HepG2 (cell line): ENCODE measurements at regions not wholly inside any gene's neighbourhood (a gene's known extent, or its start where the extent isn't known, plus 50 kb on each side); places are given as distances from the start of the nearest gene placed in this dataset.

ENCODE experiments used
- ATAC-seq: fragments of 200-7000 bp; cut with Tn5 transposase; 3 replicates; pipeline ENCODE4 v1.9.1; 2020; ENCODE audit warnings: mild to moderate bottlenecking, moderate library complexity
- BruUV-seq: library from RNA; stranded (reverse); fragments of 400-500 nt; replicated peaks from 2 replicates; lab custom pipeline; 2021; lab: Mats Ljungman, UMichigan
- CTCF ChIA-PET: fragments of 300-600 bp; formaldehyde crosslinking; extraction: SDS; loops from one replicate; lab custom pipeline; 2021; ENCODE audit warnings: low total read pairs, inconsistent platforms, low intra/inter-chr PET ratio; lab: Yijun Ruan, JAX
- POLR2A ChIA-PET: fragments of 350-600 bp; sonication (Branson Sonifier 250); formaldehyde crosslinking; loops from one replicate; lab custom pipeline; 2020; ENCODE audit warnings: antibody characterized with exemption, inconsistent platforms; lab: Yijun Ruan, JAX
- DNase-seq: peaks from one replicate; pipeline ENCODE4 v3.0.0-alpha.2; 2015; ENCODE audit warnings: low spot score
- FAIRE-seq: peaks from 3 replicates; lab custom pipeline; 2011; peaks lifted over from hg19 to GRCh38; lab: Jason Lieb, UNC
- H2AFZ ChIP-seq: one replicate; pipeline ENCODE4 v1.6.1; 2011; ENCODE audit warnings: low read length, inconsistent platforms
- H3K27ac ChIP-seq: fragments of 300-600 bp; 3 replicates; pipeline ENCODE4 v1.8.0; 2011; ENCODE audit warnings: mixed run types, mild to moderate bottlenecking, mixed read lengths, low read length, inconsistent platforms; ENCODE audit not compliant: insufficient read depth; ENCODE audit errors: extremely low read length
- H3K27me3 ChIP-seq, 2 experiments: fragments of 200-600 bp in 1 of 2; 2 replicates in 1 of 2; 3 replicates in 1 of 2; pipeline versions ENCODE4 v1.6.0 to v1.8.0; 2011; ENCODE audit warnings: low read length in 2 of 2, mild to moderate bottlenecking in 2 of 2, moderate library complexity in 2 of 2, inconsistent platforms in 1 of 2; ENCODE audit not compliant: insufficient read depth in 2 of 2, control insufficient read depth in 1 of 2
- H3K36me3 ChIP-seq, 2 experiments: fragments of 200-600 bp in 1 of 2; replicated peaks in 1 of 2; 2 replicates in 1 of 2; 3 replicates in 1 of 2; pipeline versions ENCODE4 v1.5.1 to v1.8.0; 2011; ENCODE audit warnings: low read length in 2 of 2, inconsistent platforms in 1 of 2; ENCODE audit not compliant: insufficient read depth in 2 of 2, control insufficient read depth in 1 of 2
- H3K4me1 ChIP-seq: 2 replicates; pipeline ENCODE4 v1.5.1; 2012; ENCODE audit warnings: low read length, inconsistent platforms; ENCODE audit not compliant: insufficient read depth
- H3K4me2 ChIP-seq: 2 replicates; pipeline ENCODE4 v1.6.0; 2011; ENCODE audit warnings: low read depth, low read length, inconsistent platforms
- H3K4me3 ChIP-seq, 3 experiments: fragments of 200-600 bp in 1 of 3; sonication (generic), shearing (Covaris generic) in 1 of 3; replicated peaks in 1 of 3; 2 replicates each; pipeline ENCODE4 v1.5.1; 2011 to 2016; ENCODE audit warnings: low read length in 3 of 3, inconsistent platforms in 2 of 3, low read depth in 2 of 3, mild to moderate bottlenecking in 2 of 3, control low read depth in 1 of 3, mixed read lengths in 1 of 3; ENCODE audit not compliant: insufficient read depth in 1 of 3
- H3K79me2 ChIP-seq: one replicate; pipeline ENCODE4 v1.6.1; 2011; ENCODE audit warnings: low read length, inconsistent platforms; ENCODE audit not compliant: insufficient read depth
- H3K9ac ChIP-seq: 2 replicates; pipeline ENCODE4 v1.6.0; 2011; ENCODE audit warnings: mild to moderate bottlenecking, low read depth, low read length, inconsistent platforms; ENCODE audit not compliant: insufficient read depth
- H3K9me3 ChIP-seq: 2 replicates; pipeline ENCODE4 v1.5.1; 2012; ENCODE audit warnings: mild to moderate bottlenecking, low read length
- H4K20me1 ChIP-seq: 2 replicates; pipeline ENCODE4 v1.6.0; 2011; ENCODE audit warnings: inconsistent platforms, mild to moderate bottlenecking, low read length, moderate library complexity; ENCODE audit not compliant: insufficient read depth
- DMAP1 ChIP-seq: IDR thresholded peaks from 2 replicates; pipeline ENCODE4 v1.6.1; 2016
- FOXO1 ChIP-seq: sonication (generic); formaldehyde crosslinking; IDR thresholded peaks from 2 replicates; pipeline ENCODE4 v1.4.0; 2020; ENCODE audit warnings: missing genetic modification reagents
- GATAD1 ChIP-seq: IDR thresholded peaks from 2 replicates; pipeline ENCODE4 v1.6.1; 2016; ENCODE audit warnings: missing genetic modification reagents, missing compliant biosample characterization
- HDAC1 ChIP-seq: sonication (generic); formaldehyde crosslinking; IDR thresholded peaks from 2 replicates; pipeline ENCODE4 v1.5.1; 2020; ENCODE audit warnings: mild to moderate bottlenecking, missing genetic modification reagents
- HOXA9 ChIP-seq: sonication (generic); formaldehyde crosslinking; IDR thresholded peaks from 2 replicates; pipeline ENCODE4 v1.8.1; 2022; ENCODE audit warnings: missing genetic modification reagents, mild to moderate bottlenecking, moderate library complexity, borderline replicate concordance
- KAT7 ChIP-seq: IDR thresholded peaks from 2 replicates; pipeline ENCODE4 v1.6.1; 2018; ENCODE audit warnings: borderline replicate concordance, missing compliant biosample characterization
- NR2F2 ChIP-seq: IDR thresholded peaks from 2 replicates; pipeline ENCODE4 v1.6.1; 2012; ENCODE audit warnings: low read depth, inconsistent platforms, borderline replicate concordance
- RNF2 ChIP-seq: fragments of 450-650 bp; conservative IDR thresholded peaks from 2 replicates; pipeline ENCODE4 v1.6.1; 2016; ENCODE audit warnings: low read depth
- SMAD1 ChIP-seq: sonication (generic); formaldehyde crosslinking; IDR thresholded peaks from 2 replicates; pipeline ENCODE4 v1.4.0; 2020; ENCODE audit warnings: missing genetic modification reagents, low read depth, mild to moderate bottlenecking, borderline replicate concordance
- TAF15 ChIP-seq: fragments of 200-400 bp; formaldehyde crosslinking; IDR thresholded peaks from one replicate; pipeline ENCODE4 v1.6.1; 2018; ENCODE audit warnings: mild to moderate bottlenecking, low read depth, low read length; ENCODE audit not compliant: poor library complexity, severe bottlenecking
- ZBTB39 ChIP-seq: sonication (generic); formaldehyde crosslinking; IDR thresholded peaks from 2 replicates; pipeline ENCODE4 v1.5.0; 2020; ENCODE audit warnings: missing genetic modification reagents
- ZFP36L1 ChIP-seq: sonication (generic); formaldehyde crosslinking; IDR thresholded peaks from 2 replicates; pipeline ENCODE4 v1.8.0; 2022; ENCODE audit warnings: mild to moderate bottlenecking, missing genetic modification reagents, moderate library complexity
- ZMAT3 ChIP-seq: sonication (generic); formaldehyde crosslinking; conservative IDR thresholded peaks from 2 replicates; pipeline ENCODE4 v1.7.0; 2021; ENCODE audit warnings: missing genetic modification reagents
- ZNF281 ChIP-seq: sonication (generic); formaldehyde crosslinking; IDR thresholded peaks from 2 replicates; pipeline ENCODE4 v1.4.0; 2020; ENCODE audit warnings: missing genetic modification reagents, borderline replicate concordance
- ZNF557 ChIP-seq: sonication (generic); formaldehyde crosslinking; IDR thresholded peaks from 2 replicates; pipeline ENCODE4 v1.4.0; 2020; ENCODE audit warnings: missing genetic modification reagents
- ZSCAN9 ChIP-seq: IDR thresholded peaks from 2 replicates; pipeline ENCODE4 v1.6.1; 2016; ENCODE audit warnings: borderline replicate concordance
- WGBS: methylation state at CpG from one replicate; pipeline ENCODE4 v1.1.6; 2017; ENCODE audit warnings: low lambda C conversion rate; 5-methylcytosine and 5-hydroxymethylcytosine counted together
- in situ Hi-C: cut with HindIII; loops from 2 replicates; pipeline ENCODE4 v1.10.0; 2017; ENCODE audit warnings: low pct_unique_long_range_greater_than_20kb; ENCODE audit not compliant: extremely low pct_ligation_motif_present
- intact Hi-C: fragments of 100-400 bp; cut with micrococcal nuclease; formaldehyde crosslinking; loops from one replicate; pipeline ENCODE4 v1.10.0; 2022; ENCODE audit not compliant: unreplicated experiment
- TF ChIP-seq, protein P1 (sequence below): sonication (generic); formaldehyde crosslinking; IDR thresholded peaks from 2 replicates; pipeline ENCODE4 v1.8.0; 2022; ENCODE audit warnings: missing genetic modification reagents, mild to moderate bottlenecking, moderate library complexity, borderline replicate concordance
- TF ChIP-seq, protein P2 (sequence below): sonication (generic); formaldehyde crosslinking; IDR thresholded peaks from 2 replicates; pipeline ENCODE4 v1.4.0; 2020; ENCODE audit warnings: missing genetic modification reagents

DNA sequence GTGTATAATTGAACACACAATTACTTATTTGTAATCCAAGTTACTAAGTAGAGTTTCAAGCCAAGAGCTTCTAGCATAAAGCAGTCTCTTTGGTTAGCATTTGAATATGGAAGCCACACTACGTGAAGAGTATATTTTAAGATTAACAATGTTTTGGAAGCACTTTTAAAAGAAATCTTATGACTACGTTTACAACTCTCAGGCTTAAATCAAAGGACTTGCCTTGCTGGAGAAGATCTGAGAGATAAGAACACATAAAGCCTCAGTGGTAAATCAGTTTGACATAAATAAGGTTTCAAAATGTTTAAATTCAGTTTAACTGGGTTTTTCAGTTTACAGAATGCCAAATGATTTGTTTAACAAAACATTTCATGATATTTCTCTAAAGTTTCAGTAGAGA is 161.9 kb upstream of the PDE3A start:
- ATAC-seq, result no peak
- WGBS, result 0% methylated on average over 2 of the region's 2 CpGs
- in situ Hi-C loops, result no loop called here
- TF ChIP-seq HDAC1 (CRISPR knock-in tag) (no peak), ZSCAN9 (CRISPR knock-in tag) (no peak), TAF15 (no peak), ZNF557 (CRISPR knock-in tag) (no peak), KAT7 (CRISPR knock-in tag) (no peak), DMAP1 (no peak), SMAD1 (CRISPR knock-in tag) (no peak), HOXA9 (no peak), ZMAT3 (CRISPR knock-in tag) (no peak), GATAD1 (no peak), FOXO1 (no peak), NR2F2 (no peak), ZFP36L1 (CRISPR knock-in tag) (no peak), ZBTB39 (CRISPR knock-in tag) (no peak), RNF2 (no peak), ZNF281 (CRISPR knock-in tag) (no peak)
- TF ChIP-seq, protein P1, sequence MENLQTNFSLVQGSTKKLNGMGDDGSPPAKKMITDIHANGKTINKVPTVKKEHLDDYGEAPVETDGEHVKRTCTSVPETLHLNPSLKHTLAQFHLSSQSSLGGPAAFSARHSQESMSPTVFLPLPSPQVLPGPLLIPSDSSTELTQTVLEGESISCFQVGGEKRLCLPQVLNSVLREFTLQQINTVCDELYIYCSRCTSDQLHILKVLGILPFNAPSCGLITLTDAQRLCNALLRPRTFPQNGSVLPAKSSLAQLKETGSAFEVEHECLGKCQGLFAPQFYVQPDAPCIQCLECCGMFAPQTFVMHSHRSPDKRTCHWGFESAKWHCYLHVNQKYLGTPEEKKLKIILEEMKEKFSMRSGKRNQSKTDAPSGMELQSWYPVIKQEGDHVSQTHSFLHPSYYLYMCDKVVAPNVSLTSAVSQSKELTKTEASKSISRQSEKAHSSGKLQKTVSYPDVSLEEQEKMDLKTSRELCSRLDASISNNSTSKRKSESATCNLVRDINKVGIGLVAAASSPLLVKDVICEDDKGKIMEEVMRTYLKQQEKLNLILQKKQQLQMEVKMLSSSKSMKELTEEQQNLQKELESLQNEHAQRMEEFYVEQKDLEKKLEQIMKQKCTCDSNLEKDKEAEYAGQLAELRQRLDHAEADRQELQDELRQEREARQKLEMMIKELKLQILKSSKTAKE (CRISPR knock-in tag), result no peak
- TF ChIP-seq, protein P2, sequence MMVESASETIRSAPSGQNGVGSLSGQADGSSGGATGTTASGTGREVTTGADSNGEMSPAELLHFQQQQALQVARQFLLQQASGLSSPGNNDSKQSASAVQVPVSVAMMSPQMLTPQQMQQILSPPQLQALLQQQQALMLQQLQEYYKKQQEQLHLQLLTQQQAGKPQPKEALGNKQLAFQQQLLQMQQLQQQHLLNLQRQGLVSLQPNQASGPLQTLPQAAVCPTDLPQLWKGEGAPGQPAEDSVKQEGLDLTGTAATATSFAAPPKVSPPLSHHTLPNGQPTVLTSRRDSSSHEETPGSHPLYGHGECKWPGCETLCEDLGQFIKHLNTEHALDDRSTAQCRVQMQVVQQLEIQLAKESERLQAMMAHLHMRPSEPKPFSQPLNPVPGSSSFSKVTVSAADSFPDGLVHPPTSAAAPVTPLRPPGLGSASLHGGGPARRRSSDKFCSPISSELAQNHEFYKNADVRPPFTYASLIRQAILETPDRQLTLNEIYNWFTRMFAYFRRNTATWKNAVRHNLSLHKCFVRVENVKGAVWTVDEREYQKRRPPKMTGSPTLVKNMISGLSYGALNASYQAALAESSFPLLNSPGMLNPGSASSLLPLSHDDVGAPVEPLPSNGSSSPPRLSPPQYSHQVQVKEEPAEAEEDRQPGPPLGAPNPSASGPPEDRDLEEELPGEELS, result no peak

More for the DNA sequence above, 161.9 kb upstream of the PDE3A start:
- no peak overlapping the region for H3K27ac ChIP-seq
- intact Hi-C loops, result no loop called here
- ChIA-PET CTCF (no interaction called here), POLR2A (no interaction called here)
- FAIRE-seq (no peak), DNase-seq (no peak)
- no peak overlapping the region for H3K4me2 ChIP-seq
- no peak overlapping the region for H3K4me3 ChIP-seq
- H2AFZ ChIP-seq, result no peak overlapping the region
- BruUV-seq, result no TSS peak
- H3K27me3 ChIP-seq, result no peaks in the 10 kb centered on the region
- no peaks in the 10 kb centered on the region for H3K36me3 ChIP-seq
- H3K4me1 ChIP-seq, result no peaks in the 10 kb centered on the region
- H4K20me1 ChIP-seq, result no peaks in the 10 kb centered on the region
- no peak overlapping the region for H3K9ac ChIP-seq
- H3K9me3 ChIP-seq, result no peaks in the 10 kb centered on the region
- H3K79me2 ChIP-seq, result no peaks in the 10 kb centered on the region
